Activated T-cell treated with anti-CD3 and anti-CD28 coated beads, Interleukin-2, amount 50 U/mL, for 48 hours (primary cell): ENCODE measurements at regions not wholly inside any gene's neighbourhood (a gene's known extent, or its start where the extent isn't known, plus 50 kb on each side); places are given as distances from the start of the nearest gene placed in this dataset.
"Not testable (repeated sequence)": the region's sequence is repeated elsewhere in the genome, so short reads cannot be mapped to it uniquely, and the experiment has no call there.

Experiments used
- DNase-seq, 2 experiments: peaks; one replicate each; pipeline ENCODE4 v3.0.0-alpha.2; 2020

DNA sequence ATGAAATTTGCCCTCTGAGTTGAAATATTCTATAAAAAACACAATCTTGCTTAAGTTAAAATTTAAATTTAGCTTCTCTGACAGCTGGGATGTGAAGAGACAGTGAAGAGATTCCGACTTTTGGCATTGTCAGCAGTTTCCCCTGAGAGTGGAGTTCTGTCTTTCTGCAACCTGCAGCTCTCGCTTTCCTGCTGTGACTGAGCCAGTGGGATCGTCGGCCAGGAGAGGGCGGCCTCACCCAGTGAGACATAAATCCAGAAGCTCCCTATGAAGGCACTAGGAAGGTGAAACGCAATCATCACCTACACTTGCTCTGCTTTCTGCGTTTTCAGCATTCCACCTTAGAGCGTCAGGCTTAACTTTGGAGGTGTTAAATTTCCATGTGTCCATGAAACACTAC, 75.4 kb upstream of the HNMT start:
- DNase-seq: no peak

DNA sequence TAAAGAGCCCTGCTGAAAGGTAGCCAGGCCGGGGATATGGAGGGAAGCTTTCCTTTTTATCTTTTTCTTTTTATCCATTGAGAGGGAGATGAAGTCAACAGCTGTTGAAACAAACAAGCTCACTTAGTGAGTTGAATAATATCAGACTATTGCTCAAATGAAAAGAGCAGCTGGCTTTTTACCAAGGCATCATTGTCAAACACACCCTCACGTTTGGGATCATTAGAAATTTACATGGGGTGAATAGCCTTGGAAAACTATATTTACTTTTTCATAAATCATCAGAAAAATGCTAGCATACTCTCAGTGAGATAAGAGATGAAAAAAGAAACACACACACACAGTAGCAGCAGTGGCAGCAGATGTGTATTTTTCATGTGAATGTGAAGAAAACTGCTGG, 71.5 kb upstream of the HNMT start:
- DNase-seq: no peak

- no peak for DNase-seq
Measured at GRCh38 chr2:137893145-137893544, 71.1 kb upstream of the HNMT start.

- no peak for DNase-seq
Measured at GRCh38 chr2:137896467-137896866, 67.8 kb upstream of the HNMT start.

DNA sequence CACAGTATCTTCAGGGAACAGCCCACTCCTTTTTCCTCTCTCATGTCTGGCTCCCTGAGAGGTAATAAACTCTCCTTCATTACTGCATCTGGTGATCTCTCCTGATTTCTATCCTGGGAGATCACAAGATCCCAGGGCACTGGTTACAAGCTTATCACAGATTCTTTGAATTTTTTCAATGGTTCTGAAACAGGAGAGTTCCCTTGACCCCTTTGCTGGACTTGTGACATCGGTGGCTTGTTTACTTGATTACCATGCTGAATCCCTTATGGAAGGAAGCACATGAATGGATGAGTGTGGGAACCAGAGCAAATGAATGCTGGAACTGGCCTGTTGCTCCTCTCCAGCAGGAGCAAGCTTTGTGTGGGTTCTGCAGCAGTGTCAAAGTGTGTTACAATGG, 67.2 kb upstream of the HNMT start:
- DNase-seq: no peak

- no peak for DNase-seq
Measured at GRCh38 chr2:137900421-137901141, 63.7 kb upstream of the HNMT start.

- DNase-seq: no peak
Measured at GRCh38 chr2:137910641-137911040, 53.6 kb upstream of the HNMT start.

DNA sequence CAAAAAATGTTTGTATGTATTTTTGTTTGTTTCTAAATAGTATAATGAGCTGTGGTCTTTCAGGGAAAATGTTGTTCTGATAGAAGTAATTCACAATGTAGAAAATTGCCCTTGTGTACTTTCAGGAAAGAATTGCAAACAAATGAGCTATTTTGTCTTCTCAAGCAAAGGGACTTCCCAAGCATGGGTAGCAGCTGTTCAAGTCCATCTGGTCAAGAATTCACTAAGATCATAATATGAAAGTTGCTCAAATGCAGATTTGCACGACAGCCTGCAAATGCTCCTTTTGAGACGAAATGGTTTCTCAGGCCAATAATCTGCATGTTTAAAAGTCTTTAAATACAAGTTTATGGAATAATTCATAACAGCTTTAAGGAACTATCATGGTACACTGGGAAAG, 51.9 kb upstream of the HNMT start:
- DNase-seq: no peak

DNA sequence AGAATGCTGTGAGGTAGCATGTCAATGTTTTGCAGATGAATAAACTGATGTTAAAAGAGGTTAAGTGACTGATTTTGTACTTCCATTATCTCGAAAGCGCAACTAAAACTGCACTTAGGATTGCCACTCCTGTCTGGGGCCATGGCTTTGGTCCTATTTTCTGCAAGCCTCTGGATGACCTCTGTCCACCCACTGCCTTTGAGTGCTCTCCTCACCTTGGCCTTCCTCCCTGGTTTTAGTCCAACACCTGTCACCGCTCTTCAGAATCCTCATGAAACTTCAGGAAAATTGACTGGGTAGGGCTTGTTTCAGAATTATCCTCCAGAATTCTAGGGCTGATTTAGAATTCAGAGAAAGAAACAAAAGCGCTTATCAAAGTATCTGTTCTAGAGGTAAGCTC, 51.1 kb upstream of the HNMT start:
- no peak for DNase-seq

DNA sequence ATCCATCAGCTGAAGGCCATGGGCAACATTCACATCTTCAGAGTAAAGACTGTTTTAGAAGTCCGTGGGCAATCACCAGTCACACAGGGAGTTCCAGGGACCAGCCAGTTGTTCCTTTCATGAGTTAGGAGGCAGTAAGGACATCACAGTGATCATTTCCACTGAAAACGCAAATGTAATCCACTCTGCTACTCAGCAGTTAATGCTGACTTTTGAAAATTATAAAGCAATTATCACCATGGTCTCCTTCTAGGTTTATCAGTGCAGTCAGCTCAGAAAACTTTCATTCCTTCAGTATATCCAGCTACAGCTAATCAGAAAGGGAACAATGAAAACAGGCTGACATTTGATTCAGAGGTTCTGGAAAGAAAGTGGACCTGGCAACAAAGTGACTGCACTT, 50.6 kb upstream of the HNMT start:
- DNase-seq: not testable (repeated sequence)
